Smooth muscle cell (in vitro differentiated cells): ENCODE measurements at regions not wholly inside any gene's neighbourhood (a gene's known extent, or its start where the extent isn't known, plus 50 kb on each side); places are given as distances from the start of the nearest gene placed in this dataset.

ENCODE experiments used
- DNase-seq: peaks from one replicate; lab custom pipeline; 2025; ENCODE audit not compliant: unreplicated experiment; lab: John Stamatoyannopoulos, UW
- H2AFZ ChIP-seq: fragments of 200-600 bp; sonication (generic); 2 replicates; pipeline ENCODE4 v1.6.0; 2016; ENCODE audit warnings: antibody characterized with exemption, low read depth, mild to moderate bottlenecking
- H3F3A ChIP-seq: fragments of 200-600 bp; sonication (generic); 2 replicates; pipeline ENCODE4 v1.6.0; 2017; ENCODE audit warnings: antibody characterized with exemption, low read depth
- H3K27ac ChIP-seq: fragments of 200-600 bp; sonication (generic); 2 replicates; pipeline ENCODE4 v1.5.1; 2016; ENCODE audit warnings: low read depth, mild to moderate bottlenecking
- H3K27me3 ChIP-seq: fragments of 200-600 bp; sonication (generic); 2 replicates; pipeline ENCODE4 v1.6.1; 2016; ENCODE audit warnings: low read depth, mild to moderate bottlenecking
- H3K36me3 ChIP-seq: fragments of 200-600 bp; sonication (generic); 2 replicates; pipeline ENCODE4 v1.5.1; 2016; ENCODE audit warnings: low read depth
- H3K4me1 ChIP-seq: fragments of 200-600 bp; sonication (generic); 2 replicates; pipeline ENCODE4 v1.5.1; 2016; ENCODE audit warnings: low read depth
- H3K4me2 ChIP-seq: fragments of 200-600 bp; sonication (generic); 2 replicates; pipeline ENCODE4 v1.6.0; 2016; ENCODE audit warnings: mild to moderate bottlenecking
- H3K4me3 ChIP-seq: fragments of 200-600 bp; sonication (generic); 2 replicates; pipeline ENCODE4 v1.5.1; 2016; ENCODE audit warnings: mild to moderate bottlenecking
- H3K79me2 ChIP-seq: fragments of 200-600 bp; sonication (generic); 2 replicates; pipeline ENCODE4 v1.6.0; 2016; ENCODE audit warnings: low read depth, mild to moderate bottlenecking
- H3K9ac ChIP-seq: fragments of 200-600 bp; sonication (generic); 2 replicates; pipeline ENCODE4 v1.6.0; 2016; ENCODE audit warnings: low read depth
- H3K9me3 ChIP-seq: fragments of 200-600 bp; sonication (generic); replicated peaks from 2 replicates; pipeline ENCODE4 v1.5.1; 2016; ENCODE audit warnings: low read depth
- H4K20me1 ChIP-seq: fragments of 200-600 bp; sonication (generic); 2 replicates; pipeline ENCODE4 v1.6.0; 2016; ENCODE audit warnings: low read depth
- WGBS: methylation state at CpG from one replicate; pipeline ENCODE4 v1.1.7; 2016; ENCODE audit warnings: low lambda C conversion rate; 5-methylcytosine and 5-hydroxymethylcytosine counted together
- TF ChIP-seq, protein P1 (sequence below): fragments of 200-600 bp; sonication (generic); IDR thresholded peaks from 2 replicates; pipeline ENCODE4 v1.5.1; 2017; ENCODE audit warnings: borderline replicate concordance, mild to moderate bottlenecking, antibody characterized with exemption; ENCODE audit not compliant: insufficient read depth, poor library complexity, severe bottlenecking

GRCh38 chr17:71458322-71458721, 662.5 kb upstream of the SOX9 start:
- Histone ChIP-seq H3F3A (no peaks in the 10 kb centered on the region), H4K20me1 (no peaks in the 10 kb centered on the region), H3K79me2 (no peaks in the 10 kb centered on the region), H3K4me2 (no peak overlapping the region), H3K9ac (no peak overlapping the region), H3K9me3 (no peaks in the 10 kb centered on the region), H3K36me3 (no peaks in the 10 kb centered on the region), H3K27me3 (no peaks in the 10 kb centered on the region), H3K4me3 (no peak overlapping the region), H3K4me1 (peaks cover 7% of the 10 kb centered on the region), H3K27ac (peak overlapping the region; percentile 53), H2AFZ (no peak overlapping the region)
- DNase-seq, result no peak
- WGBS, result 73% methylated on average over 5 of the region's 5 CpGs
- TF ChIP-seq, protein P1, sequence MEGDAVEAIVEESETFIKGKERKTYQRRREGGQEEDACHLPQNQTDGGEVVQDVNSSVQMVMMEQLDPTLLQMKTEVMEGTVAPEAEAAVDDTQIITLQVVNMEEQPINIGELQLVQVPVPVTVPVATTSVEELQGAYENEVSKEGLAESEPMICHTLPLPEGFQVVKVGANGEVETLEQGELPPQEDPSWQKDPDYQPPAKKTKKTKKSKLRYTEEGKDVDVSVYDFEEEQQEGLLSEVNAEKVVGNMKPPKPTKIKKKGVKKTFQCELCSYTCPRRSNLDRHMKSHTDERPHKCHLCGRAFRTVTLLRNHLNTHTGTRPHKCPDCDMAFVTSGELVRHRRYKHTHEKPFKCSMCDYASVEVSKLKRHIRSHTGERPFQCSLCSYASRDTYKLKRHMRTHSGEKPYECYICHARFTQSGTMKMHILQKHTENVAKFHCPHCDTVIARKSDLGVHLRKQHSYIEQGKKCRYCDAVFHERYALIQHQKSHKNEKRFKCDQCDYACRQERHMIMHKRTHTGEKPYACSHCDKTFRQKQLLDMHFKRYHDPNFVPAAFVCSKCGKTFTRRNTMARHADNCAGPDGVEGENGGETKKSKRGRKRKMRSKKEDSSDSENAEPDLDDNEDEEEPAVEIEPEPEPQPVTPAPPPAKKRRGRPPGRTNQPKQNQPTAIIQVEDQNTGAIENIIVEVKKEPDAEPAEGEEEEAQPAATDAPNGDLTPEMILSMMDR, result no peak

DNA sequence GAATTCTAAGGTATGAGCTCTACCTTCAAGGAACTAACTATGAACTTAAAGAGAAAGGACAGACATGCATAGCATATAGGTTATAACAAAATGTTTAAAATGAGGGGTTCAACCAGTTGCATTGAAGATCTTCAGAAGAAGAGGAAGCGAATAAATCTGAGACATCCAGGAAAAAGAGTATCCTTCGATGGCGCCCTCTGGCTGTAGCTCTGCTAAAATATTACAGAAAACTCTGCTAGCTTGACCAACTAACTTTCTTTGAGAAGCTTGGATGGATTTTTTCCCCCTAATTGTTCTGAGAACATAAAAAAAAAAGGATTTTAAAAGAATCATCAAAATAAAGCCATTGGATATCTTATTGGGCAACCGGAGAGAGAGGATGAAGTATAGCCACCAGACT, 659.9 kb upstream of the SOX9 start:
- no peak overlapping the region for H3K9ac ChIP-seq
- no peaks in the 10 kb centered on the region for H3K27me3 ChIP-seq
- H3F3A ChIP-seq, result no peaks in the 10 kb centered on the region
- no peaks in the 10 kb centered on the region for H3K9me3 ChIP-seq
- H3K4me2 ChIP-seq, result no peak overlapping the region
- WGBS, result 77% methylated on average over 4 of the region's 4 CpGs
- H3K27ac ChIP-seq, result no peak overlapping the region
- no peaks in the 10 kb centered on the region for H3K79me2 ChIP-seq
- H3K36me3 ChIP-seq, result no peaks in the 10 kb centered on the region
- no peak for DNase-seq
- no peak overlapping the region for H3K4me3 ChIP-seq
- TF ChIP-seq, protein P1, result peak; percentile 48
- H3K4me1 ChIP-seq, result peaks cover 7% of the 10 kb centered on the region
- H4K20me1 ChIP-seq, result no peaks in the 10 kb centered on the region
- no peak overlapping the region for H2AFZ ChIP-seq

GRCh38 chr17:71461498-71462169, 659.2 kb upstream of the SOX9 start:
- Histone ChIP-seq H3K4me2 (no peak overlapping the region), H3K27ac (no peak overlapping the region), H2AFZ (no peak overlapping the region), H3K36me3 (no peaks in the 10 kb centered on the region), H3K4me1 (peaks cover 7% of the 10 kb centered on the region), H3K4me3 (no peak overlapping the region), H4K20me1 (no peaks in the 10 kb centered on the region), H3K27me3 (no peaks in the 10 kb centered on the region), H3K9ac (no peak overlapping the region), H3F3A (no peaks in the 10 kb centered on the region), H3K9me3 (no peaks in the 10 kb centered on the region), H3K79me2 (no peaks in the 10 kb centered on the region)
- TF ChIP-seq, protein P1, result no peak
- WGBS, result 80% methylated on average over 5 of the region's 5 CpGs
- no peak for DNase-seq

- 97% methylated on average over 4 of the region's 4 CpGs for WGBS
- Histone ChIP-seq H3K27me3 (no peaks in the 10 kb centered on the region), H3K36me3 (no peaks in the 10 kb centered on the region), H2AFZ (no peak overlapping the region), H3K4me1 (peaks cover 7% of the 10 kb centered on the region), H3K27ac (no peak overlapping the region), H4K20me1 (no peaks in the 10 kb centered on the region), H3K4me2 (no peak overlapping the region), H3K4me3 (no peak overlapping the region), H3F3A (no peaks in the 10 kb centered on the region), H3K79me2 (no peaks in the 10 kb centered on the region), H3K9me3 (no peaks in the 10 kb centered on the region), H3K9ac (no peak overlapping the region)
- TF ChIP-seq, protein P1, result no peak
- DNase-seq, result no peak
Observed at GRCh38 chr17:71464241-71464640, 656.6 kb upstream of the SOX9 start.
